SK-N-SH treated with all-trans-retinoic acid at 6 μM for 48 hours (cell line): ENCODE measurements at regions not wholly inside any gene's neighbourhood (a gene's known extent, or its start where the extent isn't known, plus 50 kb on each side); places are given as distances from the start of the nearest gene placed in this dataset.

Experiments
- BACH2 ChIP-seq: fragments of 250-450 bp; sonication (Bioruptor Pico); IDR thresholded peaks from 2 replicates; pipeline ENCODE4 v1.9.0; 2021; ENCODE audit warnings: mild to moderate bottlenecking, borderline replicate concordance
- CREB5 ChIP-seq: fragments of 250-450 bp; sonication (Bioruptor Pico); IDR thresholded peaks from 2 replicates; pipeline ENCODE4 v1.5.1; 2020; ENCODE audit warnings: low read depth, mild to moderate bottlenecking, moderate library complexity
- SNAI2 ChIP-seq: fragments of 250-450 bp; sonication (Bioruptor Pico); IDR thresholded peaks from 2 replicates; pipeline ENCODE4 v1.5.0; 2020; ENCODE audit warnings: mild to moderate bottlenecking, moderate library complexity
- ZFP3 ChIP-seq: fragments of 250-450 bp; sonication (Bioruptor Pico); IDR thresholded peaks from 2 replicates; pipeline ENCODE4 v1.5.0; 2020; ENCODE audit warnings: mild to moderate bottlenecking, moderate library complexity
- ZFP30 ChIP-seq: fragments of 450-650 bp; formaldehyde crosslinking; IDR thresholded peaks from 2 replicates; pipeline ENCODE4 v1.5.0; 2022; ENCODE audit warnings: mild to moderate bottlenecking, moderate library complexity
- ZNF565 ChIP-seq: fragments of 450-650 bp; formaldehyde crosslinking; conservative IDR thresholded peaks from 2 replicates; pipeline ENCODE4 v1.5.0; 2020; ENCODE audit warnings: low read depth, mild to moderate bottlenecking, moderate library complexity

GRCh38 chr7:96931891-96932290 is 73.5 kb upstream of the DLX6 start:
- no peak for TF ChIP-seq ZFP30 (CRISPR knock-in tag)
- no peak for TF ChIP-seq BACH2 (CRISPR knock-in tag)
- no peak for TF ChIP-seq ZFP3 (CRISPR knock-in tag)
- TF ChIP-seq CREB5 (CRISPR knock-in tag): no peak
- TF ChIP-seq SNAI2 (CRISPR knock-in tag): no peak
- no peak for TF ChIP-seq ZNF565
